ENCODE measurements at regions not wholly inside any gene's neighbourhood (a gene's known extent, or its start where the extent isn't known, plus 50 kb on each side); places are given as distances from the start of the nearest gene placed in this dataset.

DNA sequence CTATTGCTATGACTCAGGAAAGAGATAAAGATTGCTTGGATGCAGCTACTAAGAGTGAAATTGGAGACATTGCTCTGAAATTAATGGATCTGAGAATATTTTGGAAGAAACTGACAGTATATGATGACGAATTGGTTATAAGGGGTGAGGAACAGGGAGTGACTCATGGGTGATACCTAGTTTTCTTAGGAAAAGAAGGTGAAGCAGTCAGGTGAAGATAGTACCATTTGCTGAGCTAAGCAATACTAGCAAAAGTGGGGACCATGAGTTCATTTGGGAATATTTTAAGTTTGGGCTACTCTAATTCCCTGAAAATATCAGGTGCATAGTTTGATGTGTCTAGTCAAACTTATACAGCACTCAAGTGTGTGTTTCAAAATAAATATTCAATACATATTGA is 260.1 kb upstream of the NFIA start:
- Histone ChIP-seq H2AFZ (ENCODE audit: low read depth, low read length) (no peak overlapping the region), H4K20me1 (ENCODE audit: insufficient read depth) (no peaks in the 10 kb centered on the region), H3K4me2 (ENCODE audit: low read length) (no peak overlapping the region), H3K9me3 (ENCODE audit: low read length) (no peaks in the 10 kb centered on the region), H3K79me2 (replicated peaks; ENCODE audit: insufficient read depth, low read length) (no peaks in the 10 kb centered on the region), H3K36me3 (ENCODE audit: insufficient read depth, low read length) (no peaks in the 10 kb centered on the region), H3K27me3 (ENCODE audit: insufficient read depth, low read depth, low read length) (no peaks in the 10 kb centered on the region), H3F3A (ENCODE audit: insufficient read depth, low read length, poor library complexity, severe bottlenecking) (no peaks in the 10 kb centered on the region), H3K9me2 (ENCODE audit: insufficient read depth, low read length) (no peaks in the 10 kb centered on the region), H3K9ac (ENCODE audit: low read length) (no peak overlapping the region), H3K4me3 (ENCODE audit: low read length) (no peak overlapping the region), H3K27ac (ENCODE audit: low read length) (no peak overlapping the region)
- TF ChIP-seq MXI1 (conservative IDR thresholded peaks at IDR 0.05; ENCODE audit: poor library complexity, severe bottlenecking): no peak
- TF ChIP-seq EZH2 (IDR thresholded peaks at IDR 0.05; ENCODE audit: borderline replicate concordance, insufficient read depth, low read length, poor library complexity, severe bottlenecking): no peak
- TF ChIP-seq SMC3 (conservative IDR thresholded peaks at IDR 0.05; ENCODE audit: poor library complexity): no peak
- TF ChIP-seq CTCF (IDR thresholded peaks at IDR 0.05; ENCODE audit: poor library complexity, severe bottlenecking): no peak
- no peak for TF ChIP-seq REST (IDR thresholded peaks at IDR 0.05; ENCODE audit: borderline replicate concordance)
- no peak for TF ChIP-seq RAD21 (conservative IDR thresholded peaks at IDR 0.05)
- TF ChIP-seq TAF1 (IDR thresholded peaks at IDR 0.05; ENCODE audit: low read depth): no peak
- TF ChIP-seq EP300 (conservative IDR thresholded peaks at IDR 0.05; ENCODE audit: poor library complexity, severe bottlenecking): no peak
- no peak for TF ChIP-seq POLR2AphosphoS5 (IDR thresholded peaks at IDR 0.05)

- H4K20me1 ChIP-seq (ENCODE audit: insufficient read depth): no peaks in the 10 kb centered on the region
- no peak overlapping the region for H3K4me2 ChIP-seq (ENCODE audit: low read length)
- TF ChIP-seq CTCF (IDR thresholded peaks at IDR 0.05; ENCODE audit: poor library complexity, severe bottlenecking) (no peak), REST (IDR thresholded peaks at IDR 0.05; ENCODE audit: borderline replicate concordance) (no peak), MXI1 (conservative IDR thresholded peaks at IDR 0.05; ENCODE audit: poor library complexity, severe bottlenecking) (no peak), TAF1 (IDR thresholded peaks at IDR 0.05; ENCODE audit: low read depth) (no peak), EZH2 (IDR thresholded peaks at IDR 0.05; ENCODE audit: borderline replicate concordance, insufficient read depth, low read length, poor library complexity, severe bottlenecking) (no peak), RAD21 (conservative IDR thresholded peaks at IDR 0.05) (no peak), POLR2AphosphoS5 (IDR thresholded peaks at IDR 0.05) (no peak), SMC3 (conservative IDR thresholded peaks at IDR 0.05; ENCODE audit: poor library complexity) (no peak), EP300 (conservative IDR thresholded peaks at IDR 0.05; ENCODE audit: poor library complexity, severe bottlenecking) (no peak)
- H3F3A ChIP-seq (ENCODE audit: insufficient read depth, low read length, poor library complexity, severe bottlenecking): no peaks in the 10 kb centered on the region
- no peak overlapping the region for H3K9ac ChIP-seq (ENCODE audit: low read length)
- no peak overlapping the region for H3K27ac ChIP-seq (ENCODE audit: low read length)
- no peaks in the 10 kb centered on the region for H3K9me3 ChIP-seq (ENCODE audit: low read length)
- no peaks in the 10 kb centered on the region for H3K36me3 ChIP-seq (ENCODE audit: insufficient read depth, low read length)
- H3K9me2 ChIP-seq (ENCODE audit: insufficient read depth, low read length): no peaks in the 10 kb centered on the region
- H3K4me3 ChIP-seq (ENCODE audit: low read length): no peak overlapping the region
- no peak overlapping the region for H2AFZ ChIP-seq (ENCODE audit: low read depth, low read length)
- no peaks in the 10 kb centered on the region for H3K79me2 ChIP-seq (replicated peaks; ENCODE audit: insufficient read depth, low read length)
- no peaks in the 10 kb centered on the region for H3K27me3 ChIP-seq (ENCODE audit: insufficient read depth, low read depth, low read length)
These were observed 261.2 kb upstream of the NFIA start for GRCh38 chr1:60821156-60821555.
